HG02981 (cell line): ENCODE measurements at regions not wholly inside any gene's neighbourhood (a gene's known extent, or its start where the extent isn't known, plus 50 kb on each side); places are given as distances from the start of the nearest gene placed in this dataset.

Source experiments
- ATAC-seq: cut with Tn5 transposase; IDR thresholded peaks from one replicate; pipeline ENCODE4 v1.9.1; 2021; ENCODE audit warnings: mild to moderate bottlenecking, moderate library complexity; ENCODE audit not compliant: unreplicated experiment

DNA sequence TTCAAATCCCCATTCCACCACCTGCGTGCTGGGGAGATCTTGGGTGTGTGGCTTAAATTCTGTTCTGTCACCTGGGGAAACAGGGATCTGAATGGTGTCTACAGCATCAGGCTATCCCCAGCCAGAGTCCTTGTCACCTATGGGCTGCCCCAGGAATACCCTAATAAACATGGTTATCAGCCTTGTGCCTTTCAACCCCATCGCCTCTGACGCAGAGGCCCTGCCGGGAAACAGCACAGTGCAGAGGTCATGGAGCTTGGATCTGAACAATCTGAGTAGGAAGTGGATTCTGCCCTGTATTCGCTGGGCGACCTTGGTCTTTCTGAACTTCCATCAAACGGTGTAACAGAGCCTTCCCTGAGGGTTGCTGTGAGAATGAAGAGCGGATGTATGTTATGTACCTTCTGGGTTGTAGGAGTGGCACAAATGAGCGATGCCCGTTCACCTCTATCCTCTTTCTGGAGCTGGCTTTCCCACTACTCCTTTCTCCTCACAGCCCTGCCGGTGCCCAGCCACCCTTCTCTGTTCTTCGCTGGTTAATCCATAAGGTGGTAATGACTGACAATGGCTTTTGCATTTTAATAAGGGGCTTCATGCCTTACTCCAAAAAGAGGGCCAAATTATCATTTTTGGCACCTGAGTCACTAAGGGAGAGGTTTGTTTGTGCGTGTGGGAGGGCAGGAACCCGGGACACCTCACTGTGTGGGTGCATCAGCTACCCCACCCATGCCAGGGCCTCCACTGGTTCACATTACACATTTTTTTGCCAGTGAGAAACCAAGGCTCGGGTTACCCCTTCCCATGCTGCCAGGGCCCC is 256.5 kb downstream of the MYCN start:
- no peak for ATAC-seq

DNA sequence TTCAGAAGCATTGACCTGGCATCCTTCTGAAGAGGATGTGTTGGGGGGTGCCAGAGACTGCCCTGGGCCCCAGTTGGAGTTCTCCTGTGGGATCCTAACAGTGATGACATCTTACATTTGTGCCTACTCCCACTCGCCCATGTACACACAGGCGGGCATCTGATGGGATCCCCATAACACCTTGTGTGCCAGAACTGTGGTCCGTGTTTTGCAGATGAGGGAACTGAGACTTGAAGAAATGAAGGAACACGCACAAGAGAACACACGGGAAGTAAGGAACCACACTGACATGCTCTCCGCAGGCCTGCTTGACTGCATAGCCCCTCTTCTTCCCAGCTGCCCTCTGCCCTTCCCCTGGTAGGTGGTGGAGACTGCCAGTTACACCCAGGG is 255.3 kb downstream of the MYCN start:
- ATAC-seq, result no peak

DNA sequence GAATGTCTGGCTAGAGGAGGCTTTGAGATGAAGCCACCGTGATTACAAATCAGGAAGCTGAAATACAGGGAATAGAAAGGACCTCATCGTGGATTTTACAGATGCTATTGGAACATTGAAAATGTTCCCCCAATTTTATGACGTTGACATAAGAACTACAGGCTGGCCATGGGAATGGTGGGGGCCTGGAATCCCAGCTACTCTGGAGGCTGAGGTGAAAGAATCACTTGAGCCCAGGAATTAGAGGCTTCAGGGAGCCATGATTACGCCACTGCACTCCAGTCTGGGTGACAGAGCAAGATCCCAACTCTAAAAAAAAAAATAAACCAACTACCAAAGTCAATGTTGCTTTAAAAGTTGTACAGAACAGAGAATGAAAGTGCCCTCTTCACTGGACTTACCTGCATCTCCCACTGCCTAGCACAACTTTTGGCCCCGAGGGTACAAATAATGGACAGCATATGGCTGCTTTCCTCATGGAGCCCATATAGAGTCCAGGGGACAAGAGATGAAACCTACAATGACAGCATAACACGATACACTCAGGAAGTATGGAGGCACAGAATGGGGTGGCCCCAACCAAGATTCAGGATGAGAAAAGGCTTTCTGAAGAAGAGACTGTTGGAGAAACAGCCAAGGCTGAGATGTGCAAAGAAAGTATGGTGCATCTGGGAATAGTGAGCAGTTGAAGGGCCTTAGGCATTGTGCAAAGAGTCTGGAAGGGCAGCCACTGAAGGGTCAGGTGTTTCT is 254.8 kb downstream of the MYCN start:
- ATAC-seq, result no peak

DNA sequence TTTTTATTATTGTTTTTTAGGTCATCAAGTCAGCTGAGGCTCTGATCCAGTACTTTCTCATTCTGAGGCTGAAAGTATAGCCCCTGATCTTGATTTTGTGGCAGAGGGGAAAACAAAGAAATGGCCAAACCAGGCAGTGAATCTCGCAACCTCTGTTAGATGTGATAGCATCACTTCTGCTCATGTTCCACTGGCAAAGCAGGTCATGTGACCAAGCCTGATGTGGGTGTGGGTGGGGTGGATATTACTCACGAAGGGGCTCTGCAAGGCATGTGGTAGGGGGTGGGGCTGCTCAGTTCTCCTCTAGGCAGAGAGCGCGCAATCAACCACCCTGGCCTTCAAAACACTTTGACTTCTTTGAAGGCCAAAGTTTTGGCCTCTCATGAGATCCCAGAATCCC is 254.2 kb downstream of the MYCN start:
- ATAC-seq, result no peak

DNA sequence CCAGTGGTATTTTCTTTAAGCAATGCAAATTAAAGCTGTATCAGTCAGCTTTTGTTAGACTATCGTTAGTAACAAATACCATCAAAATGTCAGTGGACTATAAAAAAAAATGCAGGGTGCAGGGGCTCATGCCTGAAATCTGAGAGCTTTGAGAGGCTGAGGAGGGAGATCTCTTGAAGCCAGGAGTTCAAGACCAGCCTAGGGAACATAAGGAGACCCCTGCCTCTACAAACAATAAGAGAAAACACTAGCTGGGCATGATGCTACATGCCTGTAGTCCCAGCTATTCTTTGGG is 253.7 kb downstream of the MYCN start:
- ATAC-seq, result no peak

DNA sequence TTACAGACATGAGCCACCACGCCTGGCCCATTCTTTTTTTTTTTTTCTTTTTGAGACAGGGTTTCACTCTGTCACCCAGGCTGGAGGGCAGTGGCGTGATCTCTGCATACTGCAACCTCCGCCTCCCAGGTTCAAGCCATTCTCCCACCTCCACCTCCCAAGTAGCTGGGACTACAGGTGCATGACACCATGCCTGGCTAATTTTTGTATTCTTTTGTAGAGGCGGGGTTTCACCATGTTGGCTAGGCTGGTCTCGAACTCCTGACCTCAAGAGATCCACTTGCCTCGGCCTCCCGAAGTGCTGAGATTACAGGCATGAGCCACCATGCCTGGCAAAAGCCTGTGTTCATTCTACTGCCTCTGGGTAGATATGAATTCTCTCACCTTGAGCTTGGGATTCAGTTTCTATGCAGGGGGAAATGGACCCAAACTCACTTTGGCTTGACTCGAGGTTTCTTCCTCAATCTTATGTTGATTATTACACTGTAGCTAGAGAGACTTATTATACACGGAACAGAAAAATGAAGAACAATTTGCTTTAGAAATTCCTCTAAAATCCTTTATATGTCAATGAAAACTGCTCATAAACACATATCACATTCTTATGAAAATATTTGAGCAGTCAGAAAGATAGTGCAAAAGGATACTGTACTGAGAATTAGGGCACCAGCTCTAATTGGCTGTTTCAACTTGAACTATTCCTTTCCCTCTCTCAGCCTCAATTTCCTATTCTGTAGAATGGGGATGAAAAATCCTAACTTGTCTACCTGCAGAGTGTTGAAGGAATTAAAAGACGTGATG is 252.3 kb downstream of the MYCN start:
- ATAC-seq, result no peak

DNA sequence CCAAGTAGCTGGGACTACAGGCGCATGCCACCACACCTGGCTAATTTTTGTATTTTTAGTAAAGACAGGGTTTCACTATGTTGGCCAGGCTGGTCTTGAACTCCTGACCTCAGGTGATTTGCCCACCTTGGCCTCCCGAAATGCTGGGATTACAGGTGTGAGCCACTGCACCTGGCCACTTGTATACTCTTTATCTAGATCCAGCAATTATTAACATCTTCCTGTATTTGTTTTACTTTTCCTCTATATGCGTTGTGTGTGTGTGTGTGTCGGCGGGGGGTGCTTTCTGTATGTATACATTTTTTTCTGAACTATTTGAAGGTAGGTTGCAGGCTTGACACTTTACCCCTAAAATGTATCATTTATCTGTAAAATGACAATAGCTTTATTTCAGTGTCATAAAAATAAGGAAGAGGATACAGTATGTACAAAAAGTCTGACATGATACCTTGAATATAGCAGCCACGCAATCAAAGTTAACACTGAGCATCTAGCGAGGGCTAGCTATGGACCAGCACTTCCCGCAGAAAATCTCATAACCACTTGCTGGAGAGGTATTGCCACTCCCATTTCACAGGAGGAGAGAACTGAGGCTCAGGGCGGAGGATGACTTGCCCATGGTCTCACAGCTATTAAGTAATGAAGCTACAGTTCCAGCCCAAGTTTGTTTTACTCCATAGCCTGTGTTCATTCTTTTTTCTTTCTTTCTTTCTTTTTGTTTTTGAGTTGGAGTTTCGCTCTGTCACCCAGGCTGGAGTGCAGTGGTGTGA is 251.3 kb downstream of the MYCN start:
- no peak for ATAC-seq

DNA sequence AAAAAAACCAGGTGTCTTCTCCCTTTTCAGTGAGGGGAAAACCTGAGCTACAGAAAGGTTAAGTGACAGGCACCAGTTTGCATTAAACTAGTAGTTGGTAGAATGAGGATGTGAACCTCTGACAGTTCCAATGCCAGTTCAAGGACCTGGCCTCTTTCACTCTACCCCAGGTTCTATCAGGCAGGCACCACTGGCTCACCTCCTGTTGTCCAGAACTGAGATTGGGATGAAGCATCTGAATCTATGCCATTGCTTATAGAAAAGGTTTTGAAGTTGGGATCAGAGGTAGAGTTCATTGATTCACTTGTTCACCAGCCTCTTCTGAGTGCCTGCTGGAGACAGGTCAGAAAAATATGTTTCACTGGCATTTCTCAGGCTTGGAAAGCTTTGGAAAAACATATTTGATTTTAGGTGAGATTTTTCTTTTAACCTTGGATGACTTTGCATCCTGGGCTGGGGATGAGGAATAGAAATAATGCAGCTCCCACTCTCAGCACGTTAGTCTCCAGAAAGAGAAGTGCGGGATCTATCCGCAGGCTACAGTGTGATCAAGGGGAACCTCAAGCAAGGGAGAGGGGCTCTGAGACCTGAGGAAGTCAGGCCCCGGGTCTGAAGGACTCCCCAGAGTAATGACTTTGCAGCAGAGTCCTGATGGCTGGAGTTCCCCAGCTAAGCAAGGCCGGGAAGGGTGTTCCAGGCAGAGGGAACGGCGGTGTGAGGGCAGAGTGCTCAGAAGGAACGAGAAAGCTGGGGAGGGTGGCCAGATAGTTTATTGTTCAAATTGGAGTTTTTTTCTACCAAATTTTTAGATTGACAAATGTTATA is 250.3 kb downstream of the MYCN start:
- no peak for ATAC-seq

DNA sequence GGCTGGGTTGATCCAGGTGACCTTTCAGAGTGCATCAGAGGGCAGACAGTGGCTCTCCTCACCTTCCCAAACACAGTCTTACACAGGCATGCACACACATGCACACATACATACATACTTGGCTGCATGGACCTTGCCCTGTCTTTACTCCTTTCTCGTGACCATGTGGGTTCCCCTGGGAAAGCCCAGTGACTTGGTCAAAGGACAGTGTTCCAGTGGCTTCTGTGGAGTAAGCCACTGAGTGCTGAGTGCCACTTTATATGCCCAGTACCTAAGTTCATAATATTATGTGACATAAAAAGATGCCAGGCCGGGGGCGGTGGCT is 249.4 kb downstream of the MYCN start:
- ATAC-seq, result no peak

DNA sequence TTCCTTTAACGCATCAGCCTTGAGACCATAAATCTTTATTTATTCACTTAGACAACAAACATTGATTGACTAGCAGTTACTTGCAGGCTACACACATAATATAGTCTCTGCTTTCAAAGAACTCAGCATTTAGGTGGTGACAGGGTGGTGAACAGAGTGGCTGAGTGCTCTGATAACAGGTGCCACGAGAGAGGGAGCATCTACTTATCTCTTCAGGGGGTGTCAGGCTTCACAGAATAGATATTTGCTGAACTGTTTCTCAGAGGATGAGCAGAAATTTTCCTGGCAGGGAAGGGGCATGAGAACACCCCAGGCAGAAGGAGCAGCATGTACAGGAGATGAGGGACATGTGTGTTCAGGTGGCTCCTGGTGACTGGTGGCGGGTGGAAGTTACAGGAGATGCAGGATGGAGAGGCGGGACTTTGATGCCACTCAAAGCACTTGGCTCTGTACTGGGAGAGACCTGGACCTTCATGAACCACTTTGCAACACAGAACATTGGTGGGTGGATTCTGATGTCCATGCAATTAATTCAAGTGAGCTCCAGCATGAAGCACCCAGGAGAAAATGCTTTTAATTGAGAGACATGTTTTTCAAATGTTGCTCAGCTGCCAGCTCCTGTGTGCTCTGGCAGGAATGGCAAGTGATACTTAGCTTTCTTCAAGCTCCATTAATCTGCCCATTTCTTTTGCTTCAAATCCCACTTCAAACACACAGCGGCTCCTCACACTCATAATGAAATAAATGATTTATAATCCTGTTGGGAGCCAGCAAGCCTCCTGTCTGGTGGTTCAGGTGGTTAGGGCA is 248.9 kb downstream of the MYCN start:
- ATAC-seq, result no peak

DNA sequence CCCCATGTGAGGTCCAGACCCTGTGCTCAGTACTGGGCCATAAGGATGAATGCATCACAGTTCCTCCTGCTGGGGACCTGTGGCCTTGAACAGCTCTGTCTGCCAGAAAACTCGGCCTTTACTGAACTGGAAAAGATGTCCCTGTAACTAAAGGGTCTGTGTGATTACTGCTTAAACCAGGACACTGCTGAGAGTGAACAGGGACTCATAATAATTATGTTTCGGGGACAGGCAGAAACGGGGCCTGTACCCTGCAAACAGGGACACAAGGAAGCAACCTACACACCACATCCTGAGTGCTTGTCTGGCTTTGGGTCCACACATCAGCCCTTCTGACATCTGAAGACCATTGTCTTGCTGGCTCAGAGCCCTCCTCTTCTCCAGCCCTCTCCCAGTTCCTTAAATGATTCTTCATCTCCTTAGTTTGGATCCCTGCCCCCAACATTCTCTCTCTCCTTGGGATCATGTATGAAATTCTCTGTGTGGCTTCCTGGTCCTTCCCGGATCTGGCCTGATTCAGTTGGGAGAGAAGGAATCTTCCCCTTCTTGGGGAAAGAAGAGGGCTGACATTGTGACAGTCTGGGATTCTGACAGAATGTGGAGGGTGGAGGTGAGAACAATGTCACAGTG is 248.0 kb downstream of the MYCN start:
- no peak for ATAC-seq

DNA sequence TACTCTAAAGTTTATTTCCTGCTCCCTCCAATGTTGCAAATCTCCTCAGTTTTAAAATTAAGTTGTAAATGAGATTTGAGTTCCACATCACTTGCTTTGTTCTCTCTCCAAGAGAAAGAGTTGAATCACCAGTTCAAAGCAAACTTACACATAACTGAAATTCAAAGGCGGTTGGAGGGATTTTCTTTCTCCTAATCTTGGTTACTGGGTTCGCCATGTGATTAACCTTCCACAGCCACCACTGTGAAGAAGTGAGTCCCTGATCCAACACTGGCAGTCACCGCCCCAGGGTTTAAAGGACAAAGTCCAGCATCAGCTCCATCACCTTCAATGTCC is 247.1 kb downstream of the MYCN start:
- ATAC-seq, result peak; percentile 16

DNA sequence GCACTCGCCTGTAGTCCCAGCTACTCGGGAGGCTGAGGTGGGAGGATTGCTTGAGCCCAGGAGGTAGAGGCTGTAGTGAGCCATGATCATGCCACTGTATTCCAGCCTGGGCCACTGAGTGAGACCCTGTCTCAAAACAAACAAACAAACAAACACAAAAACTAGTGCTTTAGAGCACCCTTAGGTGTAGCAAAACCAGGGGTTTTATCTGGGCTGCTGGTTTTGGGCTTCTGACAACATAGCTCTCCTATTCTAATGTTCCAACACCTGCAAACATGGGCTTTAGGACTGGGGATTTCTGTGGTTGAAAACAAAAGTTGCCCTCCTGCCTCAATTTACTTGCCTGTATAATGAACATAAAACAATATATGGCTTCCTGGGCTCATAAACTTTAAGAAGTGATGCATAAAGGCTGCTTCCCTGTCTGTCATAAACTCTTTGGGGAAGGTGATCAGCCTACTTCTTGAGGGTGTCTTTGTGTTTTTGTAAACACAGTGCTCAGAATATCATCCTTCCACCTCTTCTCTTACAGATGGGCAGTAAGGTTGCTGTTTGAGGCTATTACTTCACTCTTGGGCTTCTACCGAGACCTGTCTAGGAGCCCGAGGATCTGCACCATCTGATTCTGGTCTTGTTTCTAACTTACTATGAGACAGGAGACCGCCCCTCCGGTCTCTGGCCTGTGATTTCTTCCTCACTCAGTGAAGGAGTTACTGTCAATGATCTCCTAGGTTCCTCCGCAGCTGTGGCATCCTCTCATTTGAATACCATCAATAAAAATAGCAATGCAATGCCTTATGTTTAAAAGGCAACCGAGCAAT is 246.5 kb downstream of the MYCN start:
- ATAC-seq, result peak; percentile 60

DNA sequence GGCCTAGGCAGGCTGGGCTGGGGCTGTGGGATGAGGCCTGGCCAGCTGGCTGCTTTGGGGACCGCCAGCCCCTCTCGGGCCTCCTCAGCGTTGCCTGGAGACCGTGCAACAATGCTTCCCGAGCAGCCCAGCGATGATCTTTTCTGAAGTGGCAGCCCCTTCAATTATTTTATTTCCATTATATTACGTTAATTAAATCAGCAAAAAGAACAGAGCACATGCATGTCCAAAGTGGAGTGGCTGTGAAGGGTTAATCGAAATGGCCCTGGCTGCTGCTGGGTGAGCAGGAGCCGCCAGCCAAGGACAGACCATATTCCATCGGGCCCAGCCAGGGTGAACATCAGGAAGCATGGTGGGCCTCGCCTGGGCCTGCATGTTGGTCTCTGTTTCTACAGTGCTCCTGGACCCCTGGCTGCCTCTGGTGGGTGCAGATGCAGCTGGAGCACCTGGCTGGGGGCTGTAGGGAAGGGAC is 245.5 kb downstream of the MYCN start:
- no peak for ATAC-seq

DNA sequence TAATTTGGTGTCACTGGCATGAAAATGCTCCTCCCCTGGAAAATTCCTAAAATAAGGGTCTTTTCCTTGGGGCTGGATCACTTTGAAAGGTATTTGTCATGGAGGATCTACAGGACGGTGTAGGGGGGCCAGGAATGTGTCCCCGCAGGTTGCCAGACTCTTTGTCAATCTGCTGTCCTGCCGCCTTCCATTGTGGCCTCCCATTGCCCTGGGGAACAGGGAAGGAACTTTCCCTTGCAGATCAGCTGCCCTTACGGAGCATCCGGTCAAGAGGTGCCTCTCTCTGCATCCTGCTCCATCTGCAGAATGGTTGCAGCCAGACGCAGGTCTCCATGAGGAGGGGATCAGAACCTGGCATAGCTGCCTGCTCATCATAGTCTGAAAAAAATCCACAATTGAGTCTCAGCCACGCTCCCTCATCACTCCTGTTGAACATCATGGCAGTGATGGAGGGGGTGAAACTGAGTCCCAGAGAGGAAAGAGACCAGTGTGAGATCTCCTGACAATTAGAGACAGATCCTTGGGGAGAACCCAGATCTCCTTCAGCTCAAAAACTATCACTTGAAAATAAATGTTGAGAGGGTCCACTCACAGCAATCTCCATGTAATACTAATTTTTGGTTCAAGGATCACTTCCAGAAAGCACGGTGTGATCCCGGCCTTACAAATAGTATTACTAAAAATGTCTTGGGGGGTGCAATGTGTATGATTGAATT is 244.8 kb downstream of the MYCN start:
- ATAC-seq, result no peak

DNA sequence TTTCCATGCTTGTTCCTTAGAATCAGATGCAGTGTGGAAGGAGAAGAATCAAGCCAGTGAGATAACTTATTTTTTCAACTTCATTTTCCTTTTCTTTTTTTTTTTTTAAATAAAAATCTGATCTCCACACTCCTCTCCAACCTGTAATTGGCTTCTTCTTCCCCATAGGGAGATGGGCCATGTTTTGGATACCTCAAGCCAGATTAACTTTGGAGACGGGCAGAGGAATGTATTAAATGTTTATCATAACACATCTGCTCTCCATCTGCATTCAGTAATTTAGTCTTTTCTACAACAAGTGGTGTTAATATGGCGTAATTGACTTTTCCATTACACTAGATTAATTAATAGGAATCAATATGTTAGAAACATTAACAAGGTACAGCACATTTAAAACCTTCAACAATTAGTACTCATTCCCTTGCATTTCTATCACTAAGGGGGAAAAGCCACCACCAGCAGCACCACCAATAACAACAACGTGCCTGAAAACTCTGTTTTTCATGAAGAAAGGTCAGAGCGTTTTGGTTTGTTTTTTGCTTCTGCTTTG is 244.1 kb downstream of the MYCN start:
- ATAC-seq, result no peak

DNA sequence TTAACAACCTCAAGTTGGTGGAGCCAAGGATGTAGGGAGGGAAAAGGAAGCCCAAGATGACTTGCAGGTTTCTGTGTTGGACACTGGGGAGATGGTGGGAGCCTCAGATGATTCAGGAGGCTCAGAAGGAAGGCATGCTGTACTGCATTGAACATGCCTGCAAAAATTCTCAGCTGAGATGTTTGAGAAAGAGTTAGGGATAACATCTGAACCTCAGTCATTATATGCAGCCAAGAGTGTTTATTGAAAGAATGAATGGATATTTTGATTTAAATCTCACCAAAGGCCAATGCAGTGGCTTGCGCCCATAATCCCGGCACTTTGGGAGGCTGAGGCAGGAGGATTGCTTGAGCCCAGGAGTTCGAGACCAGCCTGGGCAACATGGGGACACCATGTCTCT is 243.0 kb downstream of the MYCN start:
- no peak for ATAC-seq
